Sigmoid colon (tissue), 4 donors: ENCODE measurements at regions not wholly inside any gene's neighbourhood (a gene's known extent, or its start where the extent isn't known, plus 50 kb on each side); places are given as distances from the start of the nearest gene placed in this dataset.

ENCODE experiments used
- CTCF ChIP-seq, 4 experiments: fragments of 450-650 bp in 3 of 4; fragments of 200-600 bp in 1 of 4; IDR thresholded peaks; one replicate each; pipeline ENCODE4 v1.5.1; 2016 to 2019; ENCODE audit warnings: antibody characterized with exemption in 4 of 4, mild to moderate bottlenecking in 3 of 4, moderate library complexity in 2 of 4
- EP300 ChIP-seq, 4 donors: sonication (generic); formaldehyde crosslinking; IDR thresholded peaks; one replicate each; pipeline ENCODE4 v1.6.1; 2017; ENCODE audit warnings: antibody characterized with exemption in 4 of 4
- POLR2A ChIP-seq, 2 donors: fragments of 450-650 bp; IDR thresholded peaks; one replicate each; pipeline ENCODE4 v1.6.1; 2016; ENCODE audit warnings: antibody characterized with exemption in 2 of 2, mild to moderate bottlenecking in 2 of 2, moderate library complexity in 2 of 2

- TF ChIP-seq CTCF (IDR thresholded peaks at IDR 0.05) (no peak), EP300 (IDR thresholded peaks at IDR 0.05) (no peak), POLR2A (IDR thresholded peaks at IDR 0.05) (no peak)
Observed at GRCh38 chr2:225190987-225191386, 148.7 kb upstream of the DOCK10 start.
